ENCODE measurements at regions not wholly inside any gene's neighbourhood (a gene's known extent, or its start where the extent isn't known, plus 50 kb on each side); places are given as distances from the start of the nearest gene placed in this dataset.

DNA sequence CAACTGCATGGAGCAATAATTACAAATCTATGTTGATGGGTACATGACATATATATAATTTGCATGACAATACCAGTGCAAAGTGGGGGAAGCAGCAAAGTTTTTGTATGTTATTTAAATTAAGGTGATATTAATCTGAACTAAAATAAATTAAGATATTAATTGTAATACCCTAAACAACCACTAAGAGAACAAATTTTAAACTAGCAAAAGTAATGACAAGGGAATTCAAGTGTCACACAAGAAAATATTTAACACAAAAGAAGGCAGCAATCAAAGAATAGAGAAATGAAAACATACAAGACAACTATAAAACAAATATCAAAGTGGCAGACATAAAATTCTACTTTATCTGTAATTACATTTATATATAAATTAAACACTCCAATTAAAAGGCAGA is 2003.4 kb downstream of the MAT2B start:
- no peak for TF ChIP-seq NFYB (IDR thresholded peaks at IDR 0.05; ENCODE audit: insufficient read depth, low read depth, low read length)
- TF ChIP-seq, protein P1, sequence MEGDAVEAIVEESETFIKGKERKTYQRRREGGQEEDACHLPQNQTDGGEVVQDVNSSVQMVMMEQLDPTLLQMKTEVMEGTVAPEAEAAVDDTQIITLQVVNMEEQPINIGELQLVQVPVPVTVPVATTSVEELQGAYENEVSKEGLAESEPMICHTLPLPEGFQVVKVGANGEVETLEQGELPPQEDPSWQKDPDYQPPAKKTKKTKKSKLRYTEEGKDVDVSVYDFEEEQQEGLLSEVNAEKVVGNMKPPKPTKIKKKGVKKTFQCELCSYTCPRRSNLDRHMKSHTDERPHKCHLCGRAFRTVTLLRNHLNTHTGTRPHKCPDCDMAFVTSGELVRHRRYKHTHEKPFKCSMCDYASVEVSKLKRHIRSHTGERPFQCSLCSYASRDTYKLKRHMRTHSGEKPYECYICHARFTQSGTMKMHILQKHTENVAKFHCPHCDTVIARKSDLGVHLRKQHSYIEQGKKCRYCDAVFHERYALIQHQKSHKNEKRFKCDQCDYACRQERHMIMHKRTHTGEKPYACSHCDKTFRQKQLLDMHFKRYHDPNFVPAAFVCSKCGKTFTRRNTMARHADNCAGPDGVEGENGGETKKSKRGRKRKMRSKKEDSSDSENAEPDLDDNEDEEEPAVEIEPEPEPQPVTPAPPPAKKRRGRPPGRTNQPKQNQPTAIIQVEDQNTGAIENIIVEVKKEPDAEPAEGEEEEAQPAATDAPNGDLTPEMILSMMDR (IDR thresholded peaks at IDR 0.05 in 2 of 3, conservative IDR thresholded peaks at IDR 0.05 in 1 of 3; ENCODE audit: control insufficient read depth in 2 of 3, extremely low read depth in 1 of 3, insufficient read depth in 1 of 3, low read depth in 3 of 3, low read length in 3 of 3) = no peak
- TF ChIP-seq BACH1 (IDR thresholded peaks at IDR 0.05; ENCODE audit: borderline replicate concordance) = no peak
- no peak for TF ChIP-seq BHLHE40 (IDR thresholded peaks at IDR 0.05; ENCODE audit: borderline replicate concordance in 1 of 2, low read depth in 2 of 2, low read length in 1 of 2)
- TF ChIP-seq, protein P2, sequence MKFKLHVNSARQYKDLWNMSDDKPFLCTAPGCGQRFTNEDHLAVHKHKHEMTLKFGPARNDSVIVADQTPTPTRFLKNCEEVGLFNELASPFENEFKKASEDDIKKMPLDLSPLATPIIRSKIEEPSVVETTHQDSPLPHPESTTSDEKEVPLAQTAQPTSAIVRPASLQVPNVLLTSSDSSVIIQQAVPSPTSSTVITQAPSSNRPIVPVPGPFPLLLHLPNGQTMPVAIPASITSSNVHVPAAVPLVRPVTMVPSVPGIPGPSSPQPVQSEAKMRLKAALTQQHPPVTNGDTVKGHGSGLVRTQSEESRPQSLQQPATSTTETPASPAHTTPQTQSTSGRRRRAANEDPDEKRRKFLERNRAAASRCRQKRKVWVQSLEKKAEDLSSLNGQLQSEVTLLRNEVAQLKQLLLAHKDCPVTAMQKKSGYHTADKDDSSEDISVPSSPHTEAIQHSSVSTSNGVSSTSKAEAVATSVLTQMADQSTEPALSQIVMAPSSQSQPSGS (IDR thresholded peaks at IDR 0.05; ENCODE audit: low read length) = no peak
- no peak for TF ChIP-seq POU2F2 (IDR thresholded peaks at IDR 0.05; ENCODE audit: borderline replicate concordance, low read depth, low read length)
- TF ChIP-seq FOXM1 (IDR thresholded peaks at IDR 0.05; ENCODE audit: low read depth, low read length) = no peak
- TF ChIP-seq GABPA (IDR thresholded peaks at IDR 0.05; ENCODE audit: low read depth) = no peak

Data from GM12878 (cell line).